ENCODE measurements at regions not wholly inside any gene's neighbourhood (a gene's known extent, or its start where the extent isn't known, plus 50 kb on each side); places are given as distances from the start of the nearest gene placed in this dataset.

DNA sequence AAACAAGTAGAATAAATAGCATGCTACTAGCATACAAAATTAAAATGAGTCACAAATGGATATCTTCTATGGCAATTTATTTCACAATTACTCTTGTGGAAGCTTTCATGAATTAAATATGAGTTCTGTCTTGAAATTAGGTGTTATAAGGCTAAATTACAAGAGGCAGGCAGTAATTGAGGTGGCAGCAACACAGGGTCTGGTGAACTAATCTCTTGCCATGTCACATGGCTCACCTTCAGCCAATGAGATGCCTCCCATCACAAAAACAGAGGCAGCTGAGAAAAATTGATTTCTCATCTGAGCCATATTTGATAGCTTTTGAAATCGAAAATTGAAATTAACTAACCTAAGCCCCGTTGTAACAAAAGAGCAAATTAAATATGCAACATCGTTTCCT, 268.8 kb downstream of the NR2F2 start:
- TF ChIP-seq, protein P1, sequence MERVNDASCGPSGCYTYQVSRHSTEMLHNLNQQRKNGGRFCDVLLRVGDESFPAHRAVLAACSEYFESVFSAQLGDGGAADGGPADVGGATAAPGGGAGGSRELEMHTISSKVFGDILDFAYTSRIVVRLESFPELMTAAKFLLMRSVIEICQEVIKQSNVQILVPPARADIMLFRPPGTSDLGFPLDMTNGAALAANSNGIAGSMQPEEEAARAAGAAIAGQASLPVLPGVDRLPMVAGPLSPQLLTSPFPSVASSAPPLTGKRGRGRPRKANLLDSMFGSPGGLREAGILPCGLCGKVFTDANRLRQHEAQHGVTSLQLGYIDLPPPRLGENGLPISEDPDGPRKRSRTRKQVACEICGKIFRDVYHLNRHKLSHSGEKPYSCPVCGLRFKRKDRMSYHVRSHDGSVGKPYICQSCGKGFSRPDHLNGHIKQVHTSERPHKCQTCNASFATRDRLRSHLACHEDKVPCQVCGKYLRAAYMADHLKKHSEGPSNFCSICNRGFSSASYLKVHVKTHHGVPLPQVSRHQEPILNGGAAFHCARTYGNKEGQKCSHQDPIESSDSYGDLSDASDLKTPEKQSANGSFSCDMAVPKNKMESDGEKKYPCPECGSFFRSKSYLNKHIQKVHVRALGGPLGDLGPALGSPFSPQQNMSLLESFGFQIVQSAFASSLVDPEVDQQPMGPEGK (CRISPR knock-in tag; IDR thresholded peaks at IDR 0.05; ENCODE audit: borderline replicate concordance), result no peak
- no peak for TF ChIP-seq TCF4 (CRISPR knock-in tag; IDR thresholded peaks at IDR 0.05; ENCODE audit: borderline replicate concordance)
- TF ChIP-seq, protein P2, sequence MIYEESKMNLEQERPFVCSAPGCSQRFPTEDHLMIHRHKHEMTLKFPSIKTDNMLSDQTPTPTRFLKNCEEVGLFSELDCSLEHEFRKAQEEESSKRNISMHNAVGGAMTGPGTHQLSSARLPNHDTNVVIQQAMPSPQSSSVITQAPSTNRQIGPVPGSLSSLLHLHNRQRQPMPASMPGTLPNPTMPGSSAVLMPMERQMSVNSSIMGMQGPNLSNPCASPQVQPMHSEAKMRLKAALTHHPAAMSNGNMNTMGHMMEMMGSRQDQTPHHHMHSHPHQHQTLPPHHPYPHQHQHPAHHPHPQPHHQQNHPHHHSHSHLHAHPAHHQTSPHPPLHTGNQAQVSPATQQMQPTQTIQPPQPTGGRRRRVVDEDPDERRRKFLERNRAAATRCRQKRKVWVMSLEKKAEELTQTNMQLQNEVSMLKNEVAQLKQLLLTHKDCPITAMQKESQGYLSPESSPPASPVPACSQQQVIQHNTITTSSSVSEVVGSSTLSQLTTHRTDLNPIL (CRISPR knock-in tag; IDR thresholded peaks at IDR 0.05; ENCODE audit: low read depth), result no peak
- no peak for TF ChIP-seq ZNF8 (CRISPR knock-in tag; IDR thresholded peaks at IDR 0.05)
- TF ChIP-seq, protein P3, sequence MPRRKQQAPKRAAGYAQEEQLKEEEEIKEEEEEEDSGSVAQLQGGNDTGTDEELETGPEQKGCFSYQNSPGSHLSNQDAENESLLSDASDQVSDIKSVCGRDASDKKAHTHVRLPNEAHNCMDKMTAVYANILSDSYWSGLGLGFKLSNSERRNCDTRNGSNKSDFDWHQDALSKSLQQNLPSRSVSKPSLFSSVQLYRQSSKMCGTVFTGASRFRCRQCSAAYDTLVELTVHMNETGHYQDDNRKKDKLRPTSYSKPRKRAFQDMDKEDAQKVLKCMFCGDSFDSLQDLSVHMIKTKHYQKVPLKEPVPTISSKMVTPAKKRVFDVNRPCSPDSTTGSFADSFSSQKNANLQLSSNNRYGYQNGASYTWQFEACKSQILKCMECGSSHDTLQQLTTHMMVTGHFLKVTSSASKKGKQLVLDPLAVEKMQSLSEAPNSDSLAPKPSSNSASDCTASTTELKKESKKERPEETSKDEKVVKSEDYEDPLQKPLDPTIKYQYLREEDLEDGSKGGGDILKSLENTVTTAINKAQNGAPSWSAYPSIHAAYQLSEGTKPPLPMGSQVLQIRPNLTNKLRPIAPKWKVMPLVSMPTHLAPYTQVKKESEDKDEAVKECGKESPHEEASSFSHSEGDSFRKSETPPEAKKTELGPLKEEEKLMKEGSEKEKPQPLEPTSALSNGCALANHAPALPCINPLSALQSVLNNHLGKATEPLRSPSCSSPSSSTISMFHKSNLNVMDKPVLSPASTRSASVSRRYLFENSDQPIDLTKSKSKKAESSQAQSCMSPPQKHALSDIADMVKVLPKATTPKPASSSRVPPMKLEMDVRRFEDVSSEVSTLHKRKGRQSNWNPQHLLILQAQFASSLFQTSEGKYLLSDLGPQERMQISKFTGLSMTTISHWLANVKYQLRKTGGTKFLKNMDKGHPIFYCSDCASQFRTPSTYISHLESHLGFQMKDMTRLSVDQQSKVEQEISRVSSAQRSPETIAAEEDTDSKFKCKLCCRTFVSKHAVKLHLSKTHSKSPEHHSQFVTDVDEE (CRISPR knock-in tag; IDR thresholded peaks at IDR 0.05), result no peak
- TF ChIP-seq SNAI2 (CRISPR knock-in tag; IDR thresholded peaks at IDR 0.05), result no peak
- no peak for TF ChIP-seq RARB (CRISPR knock-in tag; IDR thresholded peaks at IDR 0.05)
- no peak for TF ChIP-seq PPARA (CRISPR knock-in tag; IDR thresholded peaks at IDR 0.05; ENCODE audit: borderline replicate concordance)
- no peak for TF ChIP-seq TOX (CRISPR knock-in tag; IDR thresholded peaks at IDR 0.05; ENCODE audit: borderline replicate concordance)
- no peak for TF ChIP-seq ZFP30 (CRISPR knock-in tag; IDR thresholded peaks at IDR 0.05)
- no peak for TF ChIP-seq ARNTL (CRISPR knock-in tag; IDR thresholded peaks at IDR 0.05; ENCODE audit: borderline replicate concordance, low read depth)
- TF ChIP-seq ISL1 (CRISPR knock-in tag; IDR thresholded peaks at IDR 0.05), result no peak

All from SK-N-SH treated with all-trans-retinoic acid at 6 μM for 48 hours (cell line).